Right atrium auricular region (tissue), 2 donors: ENCODE measurements at regions not wholly inside any gene's neighbourhood (a gene's known extent, or its start where the extent isn't known, plus 50 kb on each side); places are given as distances from the start of the nearest gene placed in this dataset.

Source experiments
- DNase-seq: peaks from one replicate; pipeline ENCODE4 v3.0.0-alpha.2; 2019; ENCODE audit warnings: low spot score
- H3K27ac ChIP-seq, 2 donors: fragments of 200-600 bp; sonication (generic); 1 replicate in 1 of 2; 2 replicates in 1 of 2; pipeline ENCODE4 v1.5.1; 2016 to 2019
- H3K27me3 ChIP-seq, 2 donors: fragments of 200-600 bp; sonication (generic); one replicate each; pipeline versions ENCODE4 v1.5.1 to v1.6.0; 2017 to 2019
- H3K36me3 ChIP-seq: fragments of 200-600 bp; sonication (generic); one replicate; pipeline ENCODE4 v1.5.1; 2016
- H3K4me1 ChIP-seq, 2 donors: fragments of 200-600 bp; sonication (generic); one replicate each; pipeline versions ENCODE4 v1.5.1 to v1.6.0; 2017 to 2019
- H3K4me3 ChIP-seq, 2 donors: fragments of 200-600 bp; sonication (generic); 1 replicate in 1 of 2; 2 replicates in 1 of 2; pipeline ENCODE4 v1.5.1; 2017 to 2019; ENCODE audit warnings: mild to moderate bottlenecking in 1 of 2, moderate library complexity in 1 of 2
- H3K9me3 ChIP-seq, 2 donors: fragments of 200-600 bp; sonication (generic); one replicate each; pipeline ENCODE4 v1.5.1; 2019
- CTCF ChIP-seq, 2 donors: fragments of 200-600 bp; sonication (generic); IDR thresholded peaks; one replicate each; pipeline ENCODE4 v1.5.1; 2019; ENCODE audit warnings: antibody characterized with exemption in 2 of 2

GRCh38 chr7:28277364-28277763, 96.8 kb upstream of the JAZF1 start:
- no peak for DNase-seq
- no peaks in the 10 kb centered on the region for H3K36me3 ChIP-seq
- H3K4me3 ChIP-seq: no peak overlapping the region
- H3K27ac ChIP-seq: no peak overlapping the region
- H3K27me3 ChIP-seq: no peaks in the 10 kb centered on the region
- H3K4me1 ChIP-seq: no peaks in the 10 kb centered on the region
- TF ChIP-seq CTCF (IDR thresholded peaks at IDR 0.05): no peak
- peaks cover 0 to 5% of the 10 kb centered on the region in 2 donors for H3K9me3 ChIP-seq

- no peaks in the 10 kb centered on the region for H3K27me3 ChIP-seq
- no peaks in the 10 kb centered on the region for H3K36me3 ChIP-seq
- no peak overlapping the region for H3K27ac ChIP-seq
- no peak for TF ChIP-seq CTCF (IDR thresholded peaks at IDR 0.05)
- no peak for DNase-seq
- no peaks in the 10 kb centered on the region for H3K4me1 ChIP-seq
- no peak overlapping the region for H3K4me3 ChIP-seq
- H3K9me3 ChIP-seq: peaks cover 0 to 5% of the 10 kb centered on the region in 2 donors
Measured at GRCh38 chr7:28277958-28278357, 97.4 kb upstream of the JAZF1 start.

GRCh38 chr7:28280516-28280915, 99.9 kb upstream of the JAZF1 start:
- no peak overlapping the region for H3K4me3 ChIP-seq
- no peak overlapping the region for H3K27ac ChIP-seq
- TF ChIP-seq CTCF (IDR thresholded peaks at IDR 0.05): no peak
- DNase-seq: no peak
- H3K9me3 ChIP-seq: no peaks in the 10 kb centered on the region
- H3K36me3 ChIP-seq: no peaks in the 10 kb centered on the region
- H3K27me3 ChIP-seq: no peaks in the 10 kb centered on the region
- no peaks in the 10 kb centered on the region for H3K4me1 ChIP-seq

- DNase-seq: no peak
- H3K36me3 ChIP-seq: no peaks in the 10 kb centered on the region
- H3K4me3 ChIP-seq: no peak overlapping the region
- H3K4me1 ChIP-seq: no peaks in the 10 kb centered on the region
- H3K27me3 ChIP-seq: no peaks in the 10 kb centered on the region
- H3K27ac ChIP-seq: no peak overlapping the region
- no peak for TF ChIP-seq CTCF (IDR thresholded peaks at IDR 0.05)
- H3K9me3 ChIP-seq: no peaks in the 10 kb centered on the region
Measured at GRCh38 chr7:28290496-28290895, 109.9 kb upstream of the JAZF1 start.

GRCh38 chr7:28291559-28291958, 111.0 kb upstream of the JAZF1 start:
- no peaks in the 10 kb centered on the region for H3K4me1 ChIP-seq
- no peak overlapping the region for H3K27ac ChIP-seq
- H3K9me3 ChIP-seq: no peaks in the 10 kb centered on the region
- H3K27me3 ChIP-seq: no peaks in the 10 kb centered on the region
- H3K36me3 ChIP-seq: no peaks in the 10 kb centered on the region
- no peak for DNase-seq
- H3K4me3 ChIP-seq: no peak overlapping the region
- TF ChIP-seq CTCF (IDR thresholded peaks at IDR 0.05): no peak

- H3K4me1 ChIP-seq: no peaks in the 10 kb centered on the region
- no peak for TF ChIP-seq CTCF (IDR thresholded peaks at IDR 0.05)
- H3K4me3 ChIP-seq: no peak overlapping the region
- DNase-seq: no peak
- no peaks in the 10 kb centered on the region for H3K36me3 ChIP-seq
- no peaks in the 10 kb centered on the region for H3K9me3 ChIP-seq
- H3K27me3 ChIP-seq: no peaks in the 10 kb centered on the region
- H3K27ac ChIP-seq: no peak overlapping the region
Measured at GRCh38 chr7:28292834-28293526, 112.4 kb upstream of the JAZF1 start.
